Left ventricle myocardium superior (tissue), 1 donor: ENCODE measurements at regions not wholly inside any gene's neighbourhood (a gene's known extent, or its start where the extent isn't known, plus 50 kb on each side); places are given as distances from the start of the nearest gene placed in this dataset.

Experiments
- ATAC-seq: fragments of 200-7000 bp; cut with Tn5 transposase; one replicate; pipeline ENCODE4 v1.9.1; 2020; ENCODE audit warnings: mild to moderate bottlenecking, moderate library complexity
- DNase-seq: peaks from one replicate; pipeline ENCODE4 v3.0.0-alpha.2; 2020
- intact Hi-C: fragments of 100-400 bp; cut with micrococcal nuclease; formaldehyde crosslinking; loops from one replicate; pipeline ENCODE4 v1.11.0; 2022
- donor health status: DM: no; HTN: yes; CAD: no; lungs with severe emphysema.

DNA sequence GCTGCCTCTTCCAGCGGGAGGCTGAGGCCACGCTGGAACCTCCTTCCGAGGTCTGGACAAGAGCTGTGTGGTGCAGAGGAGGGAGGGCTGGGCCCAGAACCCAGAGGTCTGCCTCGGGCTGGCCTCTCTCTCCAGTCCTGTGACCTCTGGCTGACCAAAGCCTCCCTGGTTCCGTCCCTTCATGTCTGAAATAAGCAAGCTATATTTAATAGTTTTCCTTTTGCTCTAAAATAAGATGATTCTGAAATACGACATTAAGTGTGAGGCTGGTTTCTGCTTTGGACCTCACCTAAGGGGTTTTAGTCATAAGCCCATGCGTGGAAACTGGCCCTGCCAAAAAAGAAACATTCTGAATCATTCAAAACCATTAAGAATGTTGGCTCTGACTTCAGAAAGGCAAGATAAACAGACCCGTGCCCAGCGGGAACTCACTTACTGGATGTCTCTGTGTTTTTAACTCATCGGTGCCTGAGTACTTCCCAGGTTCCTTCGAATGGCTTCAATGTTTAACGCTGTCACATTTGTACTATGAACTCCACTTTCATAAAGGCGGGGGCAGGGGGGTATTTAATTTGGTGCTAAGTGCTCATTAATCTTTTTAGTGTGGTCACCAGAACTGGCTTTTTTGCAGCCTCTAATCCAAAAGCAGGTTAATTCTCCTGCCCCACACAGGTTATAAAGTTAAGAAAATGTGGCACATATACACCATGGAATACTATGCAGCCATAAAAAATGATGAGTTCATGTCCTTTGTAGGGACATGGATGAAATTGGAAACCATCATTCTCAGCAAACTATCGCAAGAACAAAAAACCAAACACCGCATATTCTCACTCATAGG is 157.5 kb upstream of the KLF14 start:
- intact Hi-C loops = loop anchor here (10.0 kb wide), 1 partner anchor 143 kb away; no protein-coding TSS in a partner anchor
- peak; percentile 61 for DNase-seq

GRCh38 chr7:130893441-130893894 is 159.5 kb upstream of the KLF14 start:
- DNase-seq (no peak), ATAC-seq (peak; percentile 17)
- intact Hi-C loops = loop anchor here (10.0 kb wide), 1 partner anchor 141 kb away; no protein-coding TSS in a partner anchor

More for the DNA sequence above, 157.5 kb upstream of the KLF14 start:
- peak; percentile 53 for ATAC-seq

GRCh38 chr7:130894146-130894908 is 160.3 kb upstream of the KLF14 start:
- DNase-seq (peak; percentile 82), ATAC-seq (peak; percentile 77)
- intact Hi-C loops = loop anchor here (10.0 kb wide), 1 partner anchor 140 kb away; no protein-coding TSS in a partner anchor

DNA sequence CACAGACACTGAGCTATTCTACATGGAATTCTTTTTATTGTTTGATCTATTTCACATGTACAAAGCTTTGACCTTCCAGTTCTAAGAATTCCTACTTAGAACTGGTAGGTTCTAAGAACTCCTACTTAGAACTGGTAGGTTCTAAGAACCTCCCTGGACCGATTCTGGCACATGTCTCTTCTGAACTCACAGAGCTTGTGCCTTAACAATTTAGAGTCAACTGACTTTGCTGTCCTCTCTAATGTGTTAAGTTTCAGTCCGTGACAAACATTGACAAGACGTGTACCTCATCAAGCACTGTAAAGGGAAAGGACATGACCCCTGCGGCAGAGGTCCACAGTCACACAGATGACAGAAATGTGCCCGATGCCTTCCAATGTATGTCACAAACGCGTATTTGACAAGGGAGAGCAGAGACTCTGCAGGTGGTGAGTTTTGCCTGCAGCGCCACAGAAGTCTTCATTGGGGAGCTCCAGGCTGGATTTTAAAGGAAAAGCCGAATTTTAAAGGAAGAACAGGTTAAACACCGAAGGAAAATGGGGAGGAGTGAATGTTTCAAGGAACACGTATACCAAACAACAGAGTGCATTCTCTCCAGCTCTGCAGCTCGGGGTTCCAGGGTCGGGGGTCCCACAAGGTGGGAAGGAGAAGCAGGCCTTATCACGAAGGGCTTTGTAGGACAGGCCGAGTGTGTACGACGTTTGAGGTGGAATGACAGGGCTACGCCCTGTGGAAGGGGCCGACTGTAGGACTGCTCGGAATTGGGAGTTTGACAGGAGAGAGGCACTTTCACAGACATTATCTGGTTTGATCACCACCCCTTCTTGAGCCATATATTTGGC is 161.1 kb upstream of the KLF14 start:
- DNase-seq (no peak), ATAC-seq (peak; percentile 9)
- intact Hi-C loops = loop anchor here (10.0 kb wide), 1 partner anchor 140 kb away; no protein-coding TSS in a partner anchor

DNA sequence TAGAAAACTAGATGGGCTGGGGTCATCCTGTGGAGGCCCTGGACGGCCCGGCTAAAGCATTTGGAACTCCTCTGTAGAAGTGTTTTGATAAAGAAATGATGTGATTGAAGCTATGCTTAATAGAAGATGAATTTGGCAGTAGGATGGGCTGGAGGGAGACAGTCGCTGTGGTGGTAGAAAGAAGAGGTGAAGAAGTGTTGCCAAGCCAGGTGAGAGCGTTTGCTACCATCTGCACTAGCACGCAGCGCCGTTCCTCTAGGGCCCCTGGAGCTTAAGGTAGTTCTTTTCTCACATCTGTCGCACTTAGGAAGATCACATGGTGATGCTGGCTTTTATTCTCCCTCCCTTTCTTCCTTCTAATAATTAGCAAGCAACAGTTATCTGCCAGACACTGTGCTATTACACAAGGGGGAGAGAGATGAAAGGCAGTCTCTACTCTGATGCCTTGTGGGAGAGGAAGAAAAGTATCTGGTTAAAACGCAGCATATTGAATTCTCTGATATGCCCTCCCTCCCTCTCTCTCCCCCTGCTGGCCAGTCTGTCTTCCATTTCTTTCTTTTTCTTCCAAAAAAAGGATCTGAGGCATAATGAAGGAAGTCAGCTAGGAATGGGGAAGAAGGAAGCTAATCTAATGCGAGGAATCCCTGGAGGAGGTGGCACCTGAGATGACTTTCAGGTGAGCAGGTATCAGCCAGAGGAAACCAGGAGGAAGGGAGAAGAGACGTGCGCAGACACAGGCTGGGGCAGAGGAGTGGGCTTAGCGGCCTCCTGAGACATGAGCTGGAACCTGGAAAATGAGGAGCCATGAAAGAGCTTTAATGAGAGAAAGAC is 162.3 kb upstream of the KLF14 start:
- DNase-seq (no peak), ATAC-seq (no peak)
- intact Hi-C loops = loop anchor here (10.0 kb wide), 1 partner anchor 139 kb away; no protein-coding TSS in a partner anchor

GRCh38 chr7:130896898-130897514 is 163.0 kb upstream of the KLF14 start:
- intact Hi-C loops = loop anchor here (10.0 kb wide), 1 partner anchor 138 kb away; no protein-coding TSS in a partner anchor
- ATAC-seq (peak; percentile 53), DNase-seq (peak; percentile 83)

- ATAC-seq (no peak), DNase-seq (peak; percentile 38)
- intact Hi-C loops = loop anchor here (10.0 kb wide), 1 partner anchor 137 kb away; no protein-coding TSS in a partner anchor
Observed at GRCh38 chr7:130897515-130898419, 163.8 kb upstream of the KLF14 start.

GRCh38 chr7:130899071-130899560 is 165.1 kb upstream of the KLF14 start:
- ATAC-seq (no peak), DNase-seq (no peak)
- intact Hi-C loops = loop anchor here (10.0 kb wide), 1 partner anchor 136 kb away; no protein-coding TSS in a partner anchor

GRCh38 chr7:130899638-130900401 is 165.8 kb upstream of the KLF14 start:
- intact Hi-C loops = loop anchor here (10.0 kb wide), 1 partner anchor 135 kb away; no protein-coding TSS in a partner anchor
- no peak for DNase-seq
- ATAC-seq = no peak

GRCh38 chr7:130900471-130901076 is 166.6 kb upstream of the KLF14 start:
- intact Hi-C loops = no loop called here
- DNase-seq (no peak), ATAC-seq (no peak)

DNA sequence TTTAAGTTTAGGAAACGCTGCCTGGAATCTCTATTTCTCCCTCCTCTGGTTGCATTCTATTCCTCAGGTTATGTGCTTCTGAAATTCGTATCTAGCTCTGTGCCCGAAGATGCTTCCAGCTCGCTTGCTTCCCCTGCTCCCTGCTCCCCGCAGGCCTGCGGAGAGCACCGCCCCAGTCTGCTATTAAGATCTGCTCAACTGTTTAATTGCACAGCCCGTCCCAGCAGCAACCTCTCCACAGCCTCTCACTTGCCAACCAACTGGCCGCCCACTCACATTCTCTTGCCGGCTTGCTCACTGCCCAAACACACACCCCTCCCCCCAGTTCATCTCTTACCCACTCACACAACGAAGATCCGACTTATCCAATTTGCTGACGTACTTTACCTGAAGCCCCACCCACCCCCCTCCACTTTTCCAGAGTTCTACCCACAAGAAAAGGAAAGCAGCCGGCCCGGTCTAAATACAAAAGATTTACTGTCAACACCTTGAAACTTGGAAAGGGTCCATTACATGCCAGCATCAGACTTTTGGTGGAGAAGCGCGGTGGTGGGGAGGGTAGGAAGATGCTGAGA is 167.3 kb upstream of the KLF14 start:
- ATAC-seq (peak; percentile 74), DNase-seq (peak; percentile 77)
- intact Hi-C loops = no loop called here

GRCh38 chr7:130902755-130903357 is 168.8 kb upstream of the KLF14 start:
- ATAC-seq (no peak), DNase-seq (no peak)
- intact Hi-C loops = no loop called here

GRCh38 chr7:130903358-130903974 is 169.5 kb upstream of the KLF14 start:
- DNase-seq = no peak
- ATAC-seq = peak; percentile 63
- intact Hi-C loops = no loop called here
